ENCODE measurements at regions not wholly inside any gene's neighbourhood (a gene's known extent, or its start where the extent isn't known, plus 50 kb on each side); places are given as distances from the start of the nearest gene placed in this dataset.

GRCh38 chr1:38257374-38257773 lies 210.8 kb upstream of the POU3F1 start:
- Histone ChIP-seq H3K79me2 (ENCODE audit: insufficient read depth, low read length) (no peaks in the 10 kb centered on the region), H3K27ac (ENCODE audit: low read depth, low read length) (no peak overlapping the region), H4K20me1 (ENCODE audit: low read depth, low read length) (no peaks in the 10 kb centered on the region), H3K9me2 (replicated peaks; ENCODE audit: insufficient read depth, low read length) (no peaks in the 10 kb centered on the region), H3F3A (ENCODE audit: insufficient read depth) (no peaks in the 10 kb centered on the region), H3K4me3 (ENCODE audit: insufficient read depth, low read length, poor library complexity, severe bottlenecking) (no peak overlapping the region), H3K9me3 (ENCODE audit: insufficient read depth, low read length) (no peaks in the 10 kb centered on the region), H3K36me3 (ENCODE audit: low read length) (no peaks in the 10 kb centered on the region), H3K27me3 (ENCODE audit: low read length) (no peaks in the 10 kb centered on the region), H2AFZ (ENCODE audit: low read depth, low read length, severe bottlenecking) (no peak overlapping the region), H3K4me2 (ENCODE audit: low read depth, low read length, poor library complexity, severe bottlenecking) (no peak overlapping the region), H3K9ac (ENCODE audit: low read length) (no peak overlapping the region)
- TF ChIP-seq, protein P1, sequence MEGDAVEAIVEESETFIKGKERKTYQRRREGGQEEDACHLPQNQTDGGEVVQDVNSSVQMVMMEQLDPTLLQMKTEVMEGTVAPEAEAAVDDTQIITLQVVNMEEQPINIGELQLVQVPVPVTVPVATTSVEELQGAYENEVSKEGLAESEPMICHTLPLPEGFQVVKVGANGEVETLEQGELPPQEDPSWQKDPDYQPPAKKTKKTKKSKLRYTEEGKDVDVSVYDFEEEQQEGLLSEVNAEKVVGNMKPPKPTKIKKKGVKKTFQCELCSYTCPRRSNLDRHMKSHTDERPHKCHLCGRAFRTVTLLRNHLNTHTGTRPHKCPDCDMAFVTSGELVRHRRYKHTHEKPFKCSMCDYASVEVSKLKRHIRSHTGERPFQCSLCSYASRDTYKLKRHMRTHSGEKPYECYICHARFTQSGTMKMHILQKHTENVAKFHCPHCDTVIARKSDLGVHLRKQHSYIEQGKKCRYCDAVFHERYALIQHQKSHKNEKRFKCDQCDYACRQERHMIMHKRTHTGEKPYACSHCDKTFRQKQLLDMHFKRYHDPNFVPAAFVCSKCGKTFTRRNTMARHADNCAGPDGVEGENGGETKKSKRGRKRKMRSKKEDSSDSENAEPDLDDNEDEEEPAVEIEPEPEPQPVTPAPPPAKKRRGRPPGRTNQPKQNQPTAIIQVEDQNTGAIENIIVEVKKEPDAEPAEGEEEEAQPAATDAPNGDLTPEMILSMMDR (IDR thresholded peaks at IDR 0.05; ENCODE audit: insufficient read depth, low read length, poor library complexity, severe bottlenecking): no peak
- TF ChIP-seq EZH2phosphoT487 (conservative IDR thresholded peaks at IDR 0.05; ENCODE audit: low read length): no peak

DNA sequence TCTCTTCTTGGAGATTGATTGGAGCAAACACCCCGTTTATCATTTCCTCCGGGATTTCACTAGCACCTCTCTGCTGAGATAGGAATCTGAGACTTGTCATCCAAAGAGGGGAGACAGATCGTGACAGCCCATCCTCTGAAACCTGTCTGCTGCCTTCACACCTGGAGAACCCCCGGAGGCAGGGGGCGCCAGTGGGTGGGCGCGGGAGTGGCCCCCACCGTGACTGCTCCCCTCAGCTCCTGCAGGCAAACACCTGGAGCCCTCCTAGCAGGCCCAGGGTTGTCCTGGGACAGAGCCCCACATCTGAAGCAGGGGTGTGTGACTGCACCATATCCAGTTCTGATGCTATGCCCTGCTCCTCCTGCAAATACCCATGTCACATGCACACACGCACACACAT lies 209.5 kb upstream of the POU3F1 start:
- Histone ChIP-seq H3K27ac (ENCODE audit: low read depth, low read length) (no peak overlapping the region), H3K9ac (ENCODE audit: low read length) (no peak overlapping the region), H3K9me3 (ENCODE audit: insufficient read depth, low read length) (no peaks in the 10 kb centered on the region), H3K4me3 (ENCODE audit: insufficient read depth, low read length, poor library complexity, severe bottlenecking) (no peak overlapping the region), H2AFZ (ENCODE audit: low read depth, low read length, severe bottlenecking) (no peak overlapping the region), H3K9me2 (replicated peaks; ENCODE audit: insufficient read depth, low read length) (no peaks in the 10 kb centered on the region), H3K27me3 (ENCODE audit: low read length) (no peaks in the 10 kb centered on the region), H3K4me2 (ENCODE audit: low read depth, low read length, poor library complexity, severe bottlenecking) (no peak overlapping the region), H3K36me3 (ENCODE audit: low read length) (no peaks in the 10 kb centered on the region), H3F3A (ENCODE audit: insufficient read depth) (no peaks in the 10 kb centered on the region), H4K20me1 (ENCODE audit: low read depth, low read length) (no peaks in the 10 kb centered on the region), H3K79me2 (ENCODE audit: insufficient read depth, low read length) (no peaks in the 10 kb centered on the region)
- TF ChIP-seq EZH2phosphoT487 (conservative IDR thresholded peaks at IDR 0.05; ENCODE audit: low read length): no peak
- TF ChIP-seq, protein P1 (IDR thresholded peaks at IDR 0.05; ENCODE audit: insufficient read depth, low read length, poor library complexity, severe bottlenecking): no peak

DNA sequence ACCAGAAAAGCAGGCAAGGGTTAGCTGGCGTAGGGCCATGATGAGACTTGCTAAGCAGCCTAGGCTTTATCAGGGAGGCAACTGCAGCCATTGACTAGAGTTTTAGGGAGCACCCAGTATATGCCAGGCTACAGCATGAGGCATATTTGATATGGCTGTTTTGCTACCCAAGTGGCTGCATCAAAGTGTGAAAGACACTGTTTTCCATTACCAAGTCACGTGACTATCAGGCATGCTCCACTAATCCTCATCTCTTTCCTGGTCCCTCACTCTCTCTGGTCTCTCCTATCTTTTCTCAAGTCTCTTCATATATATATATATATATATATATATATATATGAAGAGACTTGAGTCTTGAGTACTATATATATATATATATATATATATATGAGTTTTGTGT lies 206.7 kb upstream of the POU3F1 start:
- Histone ChIP-seq H3K4me2 (ENCODE audit: low read depth, low read length, poor library complexity, severe bottlenecking) (no peak overlapping the region), H3K27ac (ENCODE audit: low read depth, low read length) (no peak overlapping the region), H3K9me2 (replicated peaks; ENCODE audit: insufficient read depth, low read length) (no peaks in the 10 kb centered on the region), H3K9me3 (ENCODE audit: insufficient read depth, low read length) (no peaks in the 10 kb centered on the region), H3F3A (ENCODE audit: insufficient read depth) (no peaks in the 10 kb centered on the region), H3K4me3 (ENCODE audit: insufficient read depth, low read length, poor library complexity, severe bottlenecking) (no peak overlapping the region), H4K20me1 (ENCODE audit: low read depth, low read length) (no peaks in the 10 kb centered on the region), H2AFZ (ENCODE audit: low read depth, low read length, severe bottlenecking) (no peak overlapping the region), H3K36me3 (ENCODE audit: low read length) (no peaks in the 10 kb centered on the region), H3K9ac (ENCODE audit: low read length) (no peak overlapping the region), H3K79me2 (ENCODE audit: insufficient read depth, low read length) (no peaks in the 10 kb centered on the region), H3K27me3 (ENCODE audit: low read length) (no peaks in the 10 kb centered on the region)
- TF ChIP-seq, protein P1 (IDR thresholded peaks at IDR 0.05; ENCODE audit: insufficient read depth, low read length, poor library complexity, severe bottlenecking): no peak
- no peak for TF ChIP-seq EZH2phosphoT487 (conservative IDR thresholded peaks at IDR 0.05; ENCODE audit: low read length)
